GM18519 (cell line): ENCODE measurements at regions not wholly inside any gene's neighbourhood (a gene's known extent, or its start where the extent isn't known, plus 50 kb on each side); places are given as distances from the start of the nearest gene placed in this dataset.

Source experiments
- ATAC-seq: cut with Tn5 transposase; IDR thresholded peaks from one replicate; pipeline ENCODE4 v1.9.1; 2021; ENCODE audit warnings: mild to moderate bottlenecking, moderate library complexity; ENCODE audit not compliant: unreplicated experiment, low FRiP score

- no peak for ATAC-seq
These were observed 157.1 kb downstream of the TLE1 start for GRCh38 chr9:81532251-81532650.

- no peak for ATAC-seq
These were observed 157.8 kb downstream of the TLE1 start for GRCh38 chr9:81531511-81531910.

GRCh38 chr9:81530846-81531245 lies 158.5 kb downstream of the TLE1 start:
- ATAC-seq: no peak

- peak; percentile 59 for ATAC-seq
These were observed 159.0 kb downstream of the TLE1 start for GRCh38 chr9:81530310-81530810.

GRCh38 chr9:81529556-81530193 lies 159.7 kb downstream of the TLE1 start:
- ATAC-seq: no peak

DNA sequence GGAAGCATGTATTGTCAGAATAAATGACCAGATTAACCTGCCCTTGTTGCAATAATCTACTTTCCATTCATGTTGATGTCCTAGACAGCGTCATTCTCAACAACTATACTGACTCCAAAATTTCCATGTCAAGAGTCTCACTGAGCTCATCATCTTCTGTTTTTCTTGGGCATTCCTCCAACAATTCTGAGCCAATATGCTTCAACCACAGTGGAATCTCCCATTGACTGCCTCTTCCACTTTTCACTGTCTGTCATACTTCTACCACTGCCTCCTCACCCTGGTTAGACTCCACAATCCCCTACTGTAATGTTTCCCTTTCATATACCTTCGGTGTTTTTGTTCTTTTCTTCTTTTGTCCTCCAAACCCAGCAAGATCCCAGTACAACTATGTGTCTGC lies 162.8 kb downstream of the TLE1 start:
- no peak for ATAC-seq

GRCh38 chr9:81522716-81523551 lies 166.4 kb downstream of the TLE1 start:
- peak; percentile 67 for ATAC-seq

DNA sequence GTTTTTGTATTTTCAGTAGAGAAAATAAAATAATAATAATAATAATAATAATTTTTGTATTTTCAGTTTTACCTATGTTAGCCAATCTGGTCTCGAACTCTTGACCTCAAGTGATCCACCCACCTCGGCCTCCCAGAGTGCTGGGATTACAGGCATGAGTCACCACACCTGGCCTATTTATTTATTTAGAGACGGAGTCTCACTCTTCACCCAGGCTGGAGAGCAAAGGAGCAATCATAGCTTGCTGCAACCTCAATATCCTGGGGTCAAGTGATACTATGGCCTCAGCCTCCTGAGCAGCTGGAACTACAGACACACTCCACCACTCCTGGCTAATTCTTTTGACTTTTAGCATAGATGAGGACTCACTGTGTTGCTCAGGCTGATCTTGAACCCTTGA lies 167.5 kb downstream of the TLE1 start:
- no peak for ATAC-seq

DNA sequence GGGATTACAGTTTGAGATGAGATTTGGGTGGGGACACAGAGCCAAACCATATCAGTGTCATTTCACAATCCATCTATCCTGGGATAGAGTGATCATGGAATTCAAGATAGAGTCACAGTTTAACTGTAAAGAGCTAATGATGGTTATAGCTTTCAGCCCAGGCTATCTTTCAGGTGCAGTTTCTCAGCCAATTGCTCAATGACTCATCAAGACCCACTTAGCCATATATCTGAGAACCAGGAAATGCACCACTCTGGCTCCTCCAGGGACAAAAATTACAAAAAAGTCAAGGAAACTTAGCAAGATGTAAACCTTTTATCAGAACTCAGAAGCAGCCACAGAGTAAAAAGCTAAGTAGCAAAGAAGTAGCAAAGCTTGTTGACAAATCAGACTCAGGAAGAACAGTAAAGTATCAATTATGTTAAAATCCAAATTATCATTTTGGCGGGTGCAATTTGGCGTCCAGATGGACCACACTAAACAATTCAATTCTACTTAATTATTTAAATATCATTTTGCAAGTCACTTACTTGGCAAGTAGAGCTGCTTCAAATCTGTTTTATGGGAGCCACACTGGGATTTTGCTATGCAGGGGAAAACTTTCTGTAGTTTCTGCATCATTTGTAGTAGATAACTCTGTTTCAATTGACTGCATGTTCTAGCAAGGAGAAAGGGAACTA lies 169.4 kb downstream of the TLE1 start:
- ATAC-seq: no peak

DNA sequence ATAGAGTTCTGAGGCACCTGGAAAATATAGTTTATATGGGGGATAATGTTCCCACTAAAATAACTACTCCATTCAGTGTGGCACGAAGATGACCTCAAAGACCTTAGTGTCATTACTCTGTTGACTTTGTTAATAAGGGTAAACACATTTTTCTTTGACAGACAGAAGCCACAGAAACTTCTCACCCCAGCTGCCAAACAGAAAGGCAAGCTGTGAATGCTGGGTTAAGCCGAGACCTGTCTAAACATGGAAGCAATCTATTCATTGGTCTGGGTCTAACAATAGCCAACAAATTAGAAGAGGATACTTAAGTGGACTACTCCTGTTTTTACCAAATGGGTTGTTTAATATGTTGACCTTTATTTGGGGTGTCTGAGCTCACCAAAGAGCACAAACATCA lies 171.4 kb downstream of the TLE1 start:
- ATAC-seq: no peak

- ATAC-seq: no peak
These were observed 176.3 kb downstream of the TLE1 start for GRCh38 chr9:81513059-81513458.

DNA sequence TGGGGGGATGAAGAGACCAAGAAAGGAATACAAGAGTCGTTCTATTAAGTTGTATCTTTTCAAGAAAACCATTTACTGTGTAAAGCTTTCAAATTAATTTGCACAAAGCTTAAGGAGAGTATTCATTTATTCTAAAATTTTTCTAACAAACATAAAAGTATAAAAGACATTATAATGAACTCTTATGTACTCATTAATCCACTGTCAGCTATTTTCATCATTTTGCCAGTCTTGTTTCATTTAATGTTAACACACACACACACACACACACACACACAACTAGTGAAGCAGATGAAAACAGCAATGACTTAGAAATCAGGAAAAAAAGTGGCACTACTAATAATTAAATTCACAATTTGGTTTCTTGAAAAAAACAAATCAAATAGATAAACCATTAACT lies 176.7 kb downstream of the TLE1 start:
- no peak for ATAC-seq

DNA sequence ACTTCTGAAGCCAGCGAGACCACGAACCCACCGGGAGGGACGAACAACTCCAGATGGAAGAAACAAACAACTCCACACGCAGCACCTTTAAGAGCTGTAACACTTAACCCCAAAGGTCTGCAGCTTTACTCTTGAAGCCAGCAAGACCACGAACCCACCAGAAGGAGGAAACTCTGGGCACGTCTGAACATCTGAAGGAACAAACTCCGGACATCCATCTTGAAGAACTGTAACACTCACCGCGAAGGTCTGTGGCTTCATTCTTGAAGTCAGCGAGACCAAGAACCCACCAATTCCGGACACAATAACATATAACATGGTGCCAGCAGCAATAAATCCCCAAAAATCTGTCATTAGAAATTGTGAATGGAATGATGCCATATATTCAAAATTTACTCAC lies 180.9 kb downstream of the TLE1 start:
- no peak for ATAC-seq

DNA sequence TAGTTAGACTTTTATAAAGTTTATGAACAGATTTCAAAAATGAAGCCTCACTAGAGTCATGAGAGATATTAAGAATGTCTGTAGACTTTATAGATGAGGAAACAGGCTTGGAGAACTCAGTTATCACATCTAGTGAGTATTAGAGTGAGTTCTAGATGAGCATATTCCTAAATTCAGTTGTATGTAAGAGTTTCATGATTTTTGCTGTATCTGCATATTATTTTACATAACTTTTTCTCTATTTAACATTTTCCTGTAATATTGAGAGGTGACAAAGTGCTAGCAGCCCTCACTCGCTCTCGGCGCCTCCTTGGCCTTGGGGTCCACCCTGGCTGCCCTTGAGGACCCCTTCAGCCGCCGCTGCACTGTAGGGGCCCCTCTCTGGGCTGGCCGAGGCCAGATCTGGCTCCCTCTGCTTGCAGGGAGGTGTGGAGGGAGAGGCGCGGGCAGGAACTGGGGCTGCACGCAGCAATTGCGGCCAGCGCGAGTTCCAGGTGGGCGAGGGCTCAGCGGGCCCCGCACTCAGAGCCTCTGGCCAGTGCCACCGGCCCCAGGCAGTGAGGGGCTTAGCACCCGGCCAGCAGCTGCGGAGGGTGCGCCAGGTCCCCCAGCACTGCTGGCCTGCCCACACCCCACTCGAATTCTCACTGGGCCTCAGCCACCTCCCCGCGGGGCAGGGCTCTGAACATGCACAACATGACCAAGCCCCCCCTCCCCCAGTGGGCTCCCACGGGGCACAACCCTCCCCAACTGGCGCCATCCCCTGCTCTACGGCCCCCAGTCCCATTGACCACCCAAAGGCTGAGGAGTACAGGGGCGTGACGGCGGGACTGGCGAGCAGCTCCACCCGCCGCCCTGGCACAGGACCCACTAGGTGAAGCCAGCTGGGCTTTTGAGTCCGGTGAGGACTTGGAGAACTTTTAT lies 182.1 kb downstream of the TLE1 start:
- no peak for ATAC-seq

DNA sequence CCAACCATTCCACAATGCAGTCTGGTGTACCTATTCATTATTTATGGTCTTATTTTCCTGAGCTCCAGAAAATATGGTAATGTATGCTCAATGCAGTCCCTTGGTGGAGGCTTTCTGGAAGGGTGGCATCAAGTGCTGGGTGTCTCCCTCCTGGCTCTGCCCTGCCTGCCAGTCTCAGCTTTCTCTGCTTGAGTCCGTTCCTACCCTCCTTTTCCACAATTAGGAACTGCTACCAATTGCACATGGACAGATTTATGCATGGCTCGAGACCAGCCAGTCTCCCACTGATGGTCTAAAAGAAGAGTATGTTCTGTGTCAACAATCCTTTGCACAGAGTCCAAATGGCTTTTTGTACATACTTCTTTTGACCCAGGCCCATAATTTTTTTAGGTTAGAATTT lies 189.8 kb downstream of the TLE1 start:
- ATAC-seq: no peak

DNA sequence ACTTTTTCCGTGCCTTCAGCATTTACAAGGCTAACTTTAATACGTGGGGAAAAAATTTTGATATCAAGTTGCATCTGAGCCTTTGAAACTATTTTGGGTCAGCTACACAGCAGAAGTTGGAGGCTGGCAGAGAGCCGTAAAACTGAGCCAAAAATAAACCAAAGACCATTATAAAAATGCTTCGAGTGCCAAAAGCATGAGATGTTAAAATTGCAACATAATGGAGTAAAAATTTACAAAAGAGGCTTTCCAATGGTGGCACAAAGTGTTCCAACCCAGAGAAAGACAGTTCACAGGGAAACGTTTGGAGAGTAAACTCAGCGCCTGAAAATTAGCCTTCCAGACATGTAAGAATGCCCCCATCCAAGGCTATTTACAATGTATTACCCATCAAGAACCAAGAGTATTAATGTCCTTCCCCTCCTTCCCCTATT lies 190.3 kb downstream of the TLE1 start:
- no peak for ATAC-seq

GRCh38 chr9:81498576-81498975 lies 190.8 kb downstream of the TLE1 start:
- no peak for ATAC-seq

- no peak for ATAC-seq
These were observed 192.3 kb downstream of the TLE1 start for GRCh38 chr9:81497091-81497490.

GRCh38 chr9:81492710-81493447 lies 196.5 kb downstream of the TLE1 start:
- no peak for ATAC-seq
